Left forelimb (tissue), 1 donor: ENCODE measurements at regions not wholly inside any gene's neighbourhood (a gene's known extent, or its start where the extent isn't known, plus 50 kb on each side); places are given as distances from the start of the nearest gene placed in this dataset.
"Not testable (repeated sequence)": the region's sequence is repeated elsewhere in the genome, so short reads cannot be mapped to it uniquely, and the experiment has no call there.

Experiments
- DNase-seq: peaks from one replicate; pipeline ENCODE4 v3.0.0-alpha.2; 2018; ENCODE audit warnings: low spot score

GRCh38 chr3:170705131-170705530 is 119.3 kb upstream of the SLC7A14 start:
- DNase-seq = no peak

GRCh38 chr3:170703121-170703588 is 117.3 kb upstream of the SLC7A14 start:
- no peak for DNase-seq

- no peak for DNase-seq
These were observed 116.1 kb upstream of the SLC7A14 start for GRCh38 chr3:170701696-170702678.

- no peak for DNase-seq
These were observed 114.2 kb upstream of the SLC7A14 start for GRCh38 chr3:170700054-170700404.

- no peak for DNase-seq
These were observed 113.5 kb upstream of the SLC7A14 start for GRCh38 chr3:170699158-170700053.

GRCh38 chr3:170697908-170698307 is 112.0 kb upstream of the SLC7A14 start:
- no peak for DNase-seq

- no peak for DNase-seq
These were observed 111.3 kb upstream of the SLC7A14 start for GRCh38 chr3:170697131-170697530.

GRCh38 chr3:170695486-170696064 is 109.7 kb upstream of the SLC7A14 start:
- no peak for DNase-seq

GRCh38 chr3:170692720-170693119 is 106.8 kb upstream of the SLC7A14 start:
- no peak for DNase-seq

- DNase-seq = no peak
These were observed 104.7 kb upstream of the SLC7A14 start for GRCh38 chr3:170690661-170690981.

- peak; percentile 69 for DNase-seq
These were observed 104.2 kb upstream of the SLC7A14 start for GRCh38 chr3:170689893-170690660.

GRCh38 chr3:170689296-170689829 is 103.5 kb upstream of the SLC7A14 start:
- no peak for DNase-seq

GRCh38 chr3:170688222-170688621 is 102.3 kb upstream of the SLC7A14 start:
- not testable (repeated sequence) for DNase-seq

- DNase-seq = no peak
These were observed 94.7 kb upstream of the SLC7A14 start for GRCh38 chr3:170680593-170680992.

- DNase-seq = no peak
These were observed 93.3 kb upstream of the SLC7A14 start for GRCh38 chr3:170679190-170679589.

- DNase-seq = no peak
These were observed 84.6 kb upstream of the SLC7A14 start for GRCh38 chr3:170670504-170670903.

GRCh38 chr3:170662986-170663385 is 77.1 kb upstream of the SLC7A14 start:
- DNase-seq = not testable (repeated sequence)

GRCh38 chr3:170660139-170660538 is 74.3 kb upstream of the SLC7A14 start:
- DNase-seq = no peak

GRCh38 chr3:170657312-170657711 is 71.4 kb upstream of the SLC7A14 start:
- no peak for DNase-seq

GRCh38 chr3:170656284-170656683 is 70.4 kb upstream of the SLC7A14 start:
- no peak for DNase-seq

- DNase-seq = no peak
These were observed 67.9 kb upstream of the SLC7A14 start for GRCh38 chr3:170653801-170654200.
